DMS53 treated with DMSO at 0.1 percent for 48 hours (cell line): ENCODE measurements at regions not wholly inside any gene's neighbourhood (a gene's known extent, or its start where the extent isn't known, plus 50 kb on each side); places are given as distances from the start of the nearest gene placed in this dataset.
A peak's percentile ranks its signal among the peaks of the same experiment; 100 is the strongest.
"Not testable (repeated sequence)": the region's sequence is repeated elsewhere in the genome, so short reads cannot be mapped to it uniquely, and the experiment has no call there.

Experiments used
- DNase-seq: peaks from one replicate; lab custom pipeline; 2025; ENCODE audit not compliant: unreplicated experiment; lab: John Stamatoyannopoulos, UW

GRCh38 chr7:19378345-19378714 is 233.1 kb upstream of the FERD3L start:
- DNase-seq = no peak

DNA sequence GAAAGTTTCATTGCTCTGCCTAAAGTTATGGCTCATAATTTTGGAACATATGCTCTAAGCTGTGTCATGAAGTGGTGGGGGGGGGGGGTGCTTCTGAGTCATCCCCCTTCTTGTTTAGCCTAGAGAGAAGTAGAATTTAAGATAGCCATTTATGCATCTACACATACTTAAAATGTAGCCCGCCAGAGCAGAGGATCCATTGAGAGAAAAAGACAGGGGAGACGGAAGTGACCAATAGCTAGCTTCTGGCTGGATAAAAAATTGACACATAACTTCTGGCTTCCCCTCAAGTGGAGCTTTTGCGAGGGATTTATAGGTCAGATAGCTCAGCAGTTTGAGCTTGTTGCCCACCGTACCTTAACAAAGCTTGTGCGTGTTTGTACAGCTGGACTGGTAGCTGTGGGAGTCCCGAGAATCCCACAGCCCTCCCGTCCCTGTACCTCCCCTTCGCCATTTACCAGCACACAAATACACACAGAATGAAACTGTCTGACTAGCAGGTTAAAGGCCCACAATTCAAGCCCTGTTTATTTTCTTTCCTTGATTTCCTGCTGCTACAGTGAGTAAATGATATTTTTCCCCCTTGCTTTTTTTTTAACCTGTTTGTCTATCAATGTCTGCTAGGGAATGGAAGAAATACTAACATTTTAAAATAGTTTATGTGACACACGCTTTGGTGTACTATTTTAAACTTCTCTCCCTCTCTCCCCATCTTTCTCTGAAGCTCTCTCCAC is 232.6 kb upstream of the FERD3L start:
- DNase-seq = no peak

GRCh38 chr7:19376538-19376937 is 231.3 kb upstream of the FERD3L start:
- no peak for DNase-seq

GRCh38 chr7:19375976-19376375 is 230.8 kb upstream of the FERD3L start:
- no peak for DNase-seq

- DNase-seq = no peak
Measured at GRCh38 chr7:19373334-19373733, 228.1 kb upstream of the FERD3L start.

- peak; percentile 37 for DNase-seq
Measured at GRCh38 chr7:19369806-19370205, 224.6 kb upstream of the FERD3L start.

- no peak for DNase-seq
Measured at GRCh38 chr7:19369182-19369581, 224.0 kb upstream of the FERD3L start.

DNA sequence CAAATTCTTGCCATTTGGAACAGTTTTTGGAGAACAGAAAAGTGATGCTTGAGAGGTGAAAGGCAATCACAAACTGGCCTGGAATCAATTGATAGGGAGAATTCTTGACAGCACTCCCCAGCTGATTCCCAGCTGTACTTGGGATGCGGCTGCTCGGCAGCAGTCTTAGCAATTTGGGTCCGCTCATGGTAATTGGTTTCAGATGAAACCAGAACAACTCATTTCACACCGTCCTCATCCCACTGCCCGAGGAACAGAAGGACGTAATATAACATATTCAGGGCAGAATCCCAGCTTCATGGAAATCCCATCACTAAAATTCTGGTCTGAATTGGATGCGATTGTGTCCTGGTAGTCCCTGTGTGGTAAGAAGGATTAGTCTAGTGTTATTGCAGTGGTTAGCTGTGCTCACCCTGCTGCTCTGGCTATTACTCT is 223.3 kb upstream of the FERD3L start:
- DNase-seq = no peak

DNA sequence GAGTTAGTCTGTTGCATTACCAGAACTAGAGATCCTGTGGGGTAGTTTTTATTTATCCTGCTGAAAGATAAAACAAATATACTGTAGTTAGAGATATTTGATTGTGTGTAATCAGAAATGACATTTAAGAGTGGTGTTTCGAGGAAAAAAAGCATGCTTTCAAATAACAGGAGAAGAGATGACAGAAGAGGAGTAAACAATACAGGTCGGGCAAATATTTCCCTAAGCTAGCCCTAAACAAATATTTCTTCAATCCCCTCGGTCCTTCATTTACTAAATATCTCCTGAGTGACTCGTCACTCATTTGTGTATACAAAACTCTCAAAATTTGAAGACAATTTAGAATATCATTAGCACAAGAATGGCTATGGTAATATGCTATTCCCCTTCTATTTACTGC is 219.7 kb upstream of the FERD3L start:
- peak; percentile 45 for DNase-seq

DNA sequence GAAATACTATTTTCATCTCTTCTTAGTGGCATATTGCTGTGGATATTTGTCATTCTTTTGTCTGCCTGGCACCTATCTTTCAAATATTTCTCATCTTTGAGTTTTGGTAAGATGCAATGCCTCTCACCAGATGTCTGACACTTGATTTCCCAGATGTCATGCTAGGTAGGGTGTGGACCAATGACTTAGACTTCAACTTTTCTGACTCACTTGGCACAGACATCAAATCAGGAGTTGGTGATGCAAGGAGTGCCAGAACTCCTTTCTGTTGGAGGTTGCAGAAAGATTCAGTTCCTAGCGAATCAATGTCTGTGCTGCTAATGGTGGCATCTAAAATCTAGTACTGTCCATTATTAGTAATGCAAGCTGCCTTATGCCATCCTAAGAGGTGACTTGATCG is 216.9 kb upstream of the FERD3L start:
- no peak for DNase-seq

DNA sequence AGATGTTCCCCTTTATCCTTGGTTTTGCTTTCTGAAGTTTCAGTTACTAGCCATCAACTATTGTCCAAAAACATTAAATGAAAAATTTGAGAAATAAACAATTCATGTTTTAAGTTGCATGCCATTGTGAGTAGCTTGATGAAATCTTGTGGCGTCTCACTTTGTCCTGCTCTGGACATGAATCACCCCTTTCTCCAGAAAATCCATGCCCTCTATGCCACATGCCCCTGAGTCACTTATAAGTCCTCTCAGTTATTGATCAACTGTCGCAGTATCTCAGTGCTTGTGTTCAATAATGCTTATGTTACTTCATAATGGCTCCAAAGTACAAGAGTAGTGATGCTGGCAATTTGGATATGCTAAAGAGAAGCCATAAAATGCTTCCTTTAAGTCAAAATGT is 208.0 kb upstream of the FERD3L start:
- DNase-seq = no peak

DNA sequence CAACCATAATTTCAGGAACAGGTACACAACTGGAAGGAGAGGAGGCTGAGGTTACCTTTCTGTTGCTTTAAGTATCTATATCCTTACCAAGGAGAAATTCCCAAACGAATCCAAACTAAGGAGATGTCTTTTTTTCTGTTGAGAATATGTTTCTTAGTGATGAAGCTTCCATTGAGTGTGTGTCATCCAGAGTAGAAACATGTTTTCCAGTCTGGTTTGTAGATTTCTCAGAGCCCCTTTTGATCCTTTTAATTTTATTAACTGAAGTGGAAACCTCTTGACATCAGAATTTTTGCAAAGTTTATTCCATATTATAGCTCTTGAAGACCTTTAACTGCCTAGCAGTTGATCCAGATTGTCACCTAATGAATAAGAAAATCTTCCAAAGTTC is 207.1 kb upstream of the FERD3L start:
- no peak for DNase-seq

DNA sequence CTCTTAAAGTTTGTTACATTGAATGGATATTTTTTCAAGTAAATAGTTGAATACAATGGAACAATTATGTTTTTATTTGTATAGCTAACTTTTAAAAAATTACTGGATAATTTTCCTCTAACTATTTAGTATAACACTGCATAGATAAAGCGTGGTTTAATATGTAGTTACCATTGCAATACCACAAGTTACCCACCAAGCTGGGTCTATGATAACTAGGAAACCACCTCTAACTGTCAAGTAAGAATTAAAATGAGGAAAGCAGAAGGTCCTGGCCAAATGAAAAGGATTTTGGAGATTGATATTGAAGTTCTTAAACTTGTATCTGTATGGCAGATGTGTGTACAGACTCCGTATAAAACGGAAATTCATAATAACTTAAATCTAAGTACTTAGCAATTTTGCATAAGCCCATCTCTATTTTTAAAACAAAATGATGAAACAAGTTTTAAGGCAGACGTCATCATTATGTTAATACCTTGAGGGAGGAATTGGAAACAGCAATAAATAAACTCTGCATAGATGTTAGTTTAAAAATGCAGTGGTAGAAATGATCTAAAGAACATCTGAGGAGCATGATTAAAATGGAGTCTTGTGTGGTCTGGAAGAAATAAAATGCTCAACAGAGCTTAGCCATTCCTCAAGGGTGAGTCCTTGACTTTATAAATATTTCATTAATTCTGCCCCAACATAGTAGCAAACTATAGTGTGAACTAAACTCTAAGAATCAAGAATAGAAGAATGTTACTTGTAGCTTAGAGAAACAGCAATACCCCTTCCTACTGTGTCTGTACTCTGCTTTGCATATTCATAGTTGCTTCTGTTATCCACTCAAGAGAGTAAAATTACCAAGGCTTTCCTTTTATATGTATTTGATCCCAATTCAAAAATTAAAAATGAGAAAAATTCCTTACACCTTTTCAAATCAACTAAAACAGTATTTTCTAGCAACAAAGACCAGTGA is 206.4 kb upstream of the FERD3L start:
- DNase-seq = no peak

GRCh38 chr7:19339512-19339911 is 194.3 kb upstream of the FERD3L start:
- no peak for DNase-seq

DNA sequence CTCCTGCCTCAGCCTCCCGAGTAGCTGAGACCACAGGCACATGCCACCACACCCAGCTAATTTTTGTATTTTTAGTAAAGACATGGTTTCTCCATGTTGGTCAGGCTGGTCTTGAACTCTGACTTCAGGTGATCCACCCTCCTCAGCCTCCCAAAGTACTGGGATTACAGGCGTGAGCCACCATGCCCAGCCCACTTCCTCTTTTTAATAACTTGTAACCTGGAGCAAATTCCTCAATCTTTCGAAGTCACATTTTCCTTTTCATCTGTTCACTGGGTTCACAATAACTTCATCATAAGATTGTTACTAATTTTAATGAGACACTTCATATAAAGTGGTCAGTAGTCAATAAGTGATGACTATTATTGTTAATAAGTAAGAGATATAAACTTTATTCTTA is 193.3 kb upstream of the FERD3L start:
- DNase-seq = not testable (repeated sequence)

DNA sequence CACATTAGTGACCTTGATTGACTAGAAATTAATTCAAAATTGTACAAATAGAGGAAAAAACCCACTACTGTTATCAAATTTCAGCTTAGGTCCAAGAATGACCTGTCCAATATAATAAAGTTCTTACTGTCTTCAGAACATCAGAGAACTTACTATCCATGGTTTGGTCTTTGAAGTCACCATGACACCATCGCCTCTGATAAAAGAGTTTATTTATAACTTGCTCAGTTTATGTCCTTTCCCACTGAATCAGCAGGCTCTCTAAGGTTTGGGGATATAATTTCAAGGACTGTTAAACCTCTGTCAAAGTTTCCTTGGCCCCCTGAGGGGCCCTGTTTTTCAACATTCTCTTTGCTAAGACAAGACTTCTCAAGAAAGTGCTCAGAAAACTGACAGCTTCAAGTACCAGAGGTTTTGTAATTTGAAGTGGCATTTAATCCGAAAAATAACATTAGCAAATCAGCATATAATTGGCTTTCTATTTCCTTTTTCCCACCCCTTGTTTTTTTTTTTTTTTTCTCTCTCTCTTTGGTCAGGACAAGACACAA is 191.7 kb upstream of the FERD3L start:
- DNase-seq = no peak

GRCh38 chr7:19333706-19334105 is 188.5 kb upstream of the FERD3L start:
- DNase-seq = no peak

- DNase-seq = no peak
Measured at GRCh38 chr7:19327018-19327417, 181.8 kb upstream of the FERD3L start.

GRCh38 chr7:19322002-19322401 is 176.8 kb upstream of the FERD3L start:
- DNase-seq = no peak

- no peak for DNase-seq
Measured at GRCh38 chr7:19318287-19318686, 173.1 kb upstream of the FERD3L start.

DNA sequence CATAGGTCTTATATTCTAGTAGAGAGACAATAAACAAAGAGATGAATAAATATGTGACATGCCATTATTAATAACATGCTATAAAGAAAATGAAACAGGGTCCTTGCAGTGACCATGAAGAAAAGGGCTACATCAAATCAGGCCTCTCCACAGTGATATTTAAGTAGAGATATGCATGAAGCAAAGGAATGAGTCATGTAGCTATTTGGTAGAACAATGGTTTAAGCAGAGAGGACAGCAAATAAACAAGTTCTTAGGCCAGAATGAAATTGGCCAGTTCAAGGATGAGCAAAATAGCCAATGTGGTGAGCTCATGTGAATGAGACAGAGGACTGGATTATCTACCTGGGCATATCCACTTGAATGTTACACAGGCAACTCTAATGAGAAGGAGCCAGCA is 172.2 kb upstream of the FERD3L start:
- peak; percentile 14 for DNase-seq

- no peak for DNase-seq
Measured at GRCh38 chr7:19312416-19312815, 167.2 kb upstream of the FERD3L start.
